PC-9 (cell line): ENCODE measurements at regions not wholly inside any gene's neighbourhood (a gene's known extent, or its start where the extent isn't known, plus 50 kb on each side); places are given as distances from the start of the nearest gene placed in this dataset.

ENCODE experiments used
- BruUV-seq: library from RNA; stranded (reverse); fragments of 400-500 nt; replicated peaks from 2 replicates; lab custom pipeline; 2021; lab: Mats Ljungman, UMichigan
- CTCF ChIA-PET: fragments of 300-600 bp; sonication (Branson Sonifier 250); formaldehyde crosslinking; loops from one replicate; lab custom pipeline; 2022; ENCODE audit warnings: antibody characterized with exemption; lab: Charles Lee
- POLR2A ChIA-PET: fragments of 300-600 bp; sonication (Branson Sonifier 250); formaldehyde crosslinking; loops from one replicate; lab custom pipeline; 2022; ENCODE audit warnings: antibody characterized with exemption; ENCODE audit not compliant: unreplicated experiment; lab: Charles Lee
- DNase-seq, 2 experiments: peaks; one replicate each; pipeline versions ENCODE4 v3.0.0 to v3.0.0-alpha.2; 2015 to 2022; ENCODE audit warnings: mixed read lengths in 1 of 2
- H2AFZ ChIP-seq: fragments of 200-600 bp; sonication (generic); 2 replicates; pipeline ENCODE4 v1.8.1; 2017; ENCODE audit warnings: antibody characterized with exemption
- H3F3A ChIP-seq: fragments of 200-600 bp; sonication (generic); 2 replicates; pipeline ENCODE4 v1.8.1; 2017; ENCODE audit warnings: antibody characterized with exemption, mild to moderate bottlenecking, low read depth; ENCODE audit not compliant: insufficient read depth
- H3K27ac ChIP-seq: fragments of 200-600 bp; sonication (generic); 2 replicates; pipeline ENCODE4 v1.6.1; 2016; ENCODE audit warnings: mixed run types
- H3K27me3 ChIP-seq: fragments of 200-600 bp; sonication (generic); 2 replicates; pipeline ENCODE4 v1.6.1; 2016; ENCODE audit warnings: low read depth, mixed run types; ENCODE audit not compliant: insufficient read depth
- H3K36me3 ChIP-seq: fragments of 200-600 bp; sonication (generic); 2 replicates; pipeline ENCODE4 v1.6.1; 2016; ENCODE audit warnings: low read depth, mixed run types
- H3K4me1 ChIP-seq: fragments of 200-600 bp; sonication (generic); replicated peaks from 2 replicates; pipeline ENCODE4 v1.6.1; 2016; ENCODE audit warnings: mixed run types; ENCODE audit not compliant: insufficient read depth
- H3K4me2 ChIP-seq: fragments of 200-600 bp; sonication (generic); 2 replicates; pipeline ENCODE4 v1.6.1; 2017; ENCODE audit warnings: mixed run types
- H3K4me3 ChIP-seq: fragments of 200-600 bp; sonication (generic); 2 replicates; pipeline ENCODE4 v1.6.1; 2016; ENCODE audit warnings: mixed run types
- H3K79me2 ChIP-seq: fragments of 200-600 bp; sonication (generic); 2 replicates; pipeline ENCODE4 v1.6.1; 2017; ENCODE audit warnings: low read depth, mixed run types
- H3K9me2 ChIP-seq: fragments of 200-600 bp; sonication (generic); 2 replicates; pipeline ENCODE4 v1.8.1; 2017; ENCODE audit warnings: mild to moderate bottlenecking; ENCODE audit not compliant: insufficient read depth
- H3K9me3 ChIP-seq: fragments of 200-600 bp; sonication (generic); 2 replicates; pipeline ENCODE4 v1.8.1; 2016; ENCODE audit warnings: low read depth; ENCODE audit not compliant: insufficient read depth
- H4K20me1 ChIP-seq: fragments of 200-600 bp; sonication (generic); 2 replicates; pipeline ENCODE4 v1.8.1; 2017; ENCODE audit not compliant: insufficient read depth
- CTCF ChIP-seq: fragments of 200-600 bp; sonication (generic); conservative IDR thresholded peaks from 2 replicates; pipeline ENCODE4 v1.6.1; 2017; ENCODE audit warnings: mixed run types, antibody characterized with exemption, mild to moderate bottlenecking, moderate library complexity
- EZH2 ChIP-seq: fragments of 200-600 bp; sonication (generic); IDR thresholded peaks from 2 replicates; pipeline ENCODE4 v1.8.0; 2017; ENCODE audit warnings: antibody characterized with exemption, low read depth
- intact Hi-C: fragments of 100-400 bp; cut with micrococcal nuclease; formaldehyde crosslinking; loops from one replicate; pipeline ENCODE4 v1.10.0; 2022; ENCODE audit not compliant: unreplicated experiment

- no peak for TF ChIP-seq EZH2
- no peak for TF ChIP-seq CTCF
- no peaks in the 10 kb centered on the region for H3K9me2 ChIP-seq
- no peaks in the 10 kb centered on the region for H3F3A ChIP-seq
- no peak overlapping the region for H3K4me3 ChIP-seq
- no peaks in the 10 kb centered on the region for H3K4me1 ChIP-seq
- H4K20me1 ChIP-seq, result no peaks in the 10 kb centered on the region
- DNase-seq, result no peak
- H3K9me3 ChIP-seq, result no peaks in the 10 kb centered on the region
- intact Hi-C loops, result no loop called here
- ChIA-PET POLR2A (no interaction called here), CTCF (no interaction called here)
- H3K27ac ChIP-seq, result no peak overlapping the region
- no peaks in the 10 kb centered on the region for H3K79me2 ChIP-seq
- H3K27me3 ChIP-seq, result no peaks in the 10 kb centered on the region
- no peaks in the 10 kb centered on the region for H3K36me3 ChIP-seq
- no peak overlapping the region for H2AFZ ChIP-seq
- BruUV-seq, result no TSS peak
- H3K4me2 ChIP-seq, result no peak overlapping the region
These were observed 834.5 kb upstream of the INTU start for GRCh38 chr4:126798214-126798613.

GRCh38 chr4:126799416-126799815, 833.3 kb upstream of the INTU start:
- ChIA-PET CTCF (no interaction called here), POLR2A (no interaction called here)
- no peaks in the 10 kb centered on the region for H3K79me2 ChIP-seq
- H2AFZ ChIP-seq, result no peak overlapping the region
- H3K36me3 ChIP-seq, result no peaks in the 10 kb centered on the region
- no peak overlapping the region for H3K27ac ChIP-seq
- no peak overlapping the region for H3K4me3 ChIP-seq
- no peaks in the 10 kb centered on the region for H3F3A ChIP-seq
- H3K4me2 ChIP-seq, result no peak overlapping the region
- intact Hi-C loops, result no loop called here
- H3K4me1 ChIP-seq, result no peaks in the 10 kb centered on the region
- no peak for TF ChIP-seq EZH2
- no peak for TF ChIP-seq CTCF
- H4K20me1 ChIP-seq, result no peaks in the 10 kb centered on the region
- DNase-seq, result no peak
- no peaks in the 10 kb centered on the region for H3K9me2 ChIP-seq
- BruUV-seq, result no TSS peak
- H3K9me3 ChIP-seq, result no peaks in the 10 kb centered on the region
- no peaks in the 10 kb centered on the region for H3K27me3 ChIP-seq

- no TSS peak for BruUV-seq
- no peak overlapping the region for H3K4me2 ChIP-seq
- TF ChIP-seq EZH2 (no peak), CTCF (no peak)
- no peak overlapping the region for H3K27ac ChIP-seq
- no peak overlapping the region for H3K4me3 ChIP-seq
- no peaks in the 10 kb centered on the region for H3K27me3 ChIP-seq
- CTCF ChIA-PET, result no interaction called here
- no peaks in the 10 kb centered on the region for H3K9me3 ChIP-seq
- H3K4me1 ChIP-seq, result no peaks in the 10 kb centered on the region
- POLR2A ChIA-PET, result no interaction called here
- no peak overlapping the region for H2AFZ ChIP-seq
- H3K9me2 ChIP-seq, result no peaks in the 10 kb centered on the region
- H3K79me2 ChIP-seq, result no peaks in the 10 kb centered on the region
- no peaks in the 10 kb centered on the region for H3F3A ChIP-seq
- H3K36me3 ChIP-seq, result no peaks in the 10 kb centered on the region
- H4K20me1 ChIP-seq, result no peaks in the 10 kb centered on the region
- intact Hi-C loops, result no loop called here
- no peak for DNase-seq
These were observed 832.7 kb upstream of the INTU start for GRCh38 chr4:126799971-126800574.
